ENCODE measurements at regions not wholly inside any gene's neighbourhood (a gene's known extent, or its start where the extent isn't known, plus 50 kb on each side); places are given as distances from the start of the nearest gene placed in this dataset.
A peak's percentile ranks its signal among the peaks of the same experiment; 100 is the strongest.
"Not testable (repeated sequence)": the region's sequence is repeated elsewhere in the genome, so short reads cannot be mapped to it uniquely, and the experiment has no call there.

DNA sequence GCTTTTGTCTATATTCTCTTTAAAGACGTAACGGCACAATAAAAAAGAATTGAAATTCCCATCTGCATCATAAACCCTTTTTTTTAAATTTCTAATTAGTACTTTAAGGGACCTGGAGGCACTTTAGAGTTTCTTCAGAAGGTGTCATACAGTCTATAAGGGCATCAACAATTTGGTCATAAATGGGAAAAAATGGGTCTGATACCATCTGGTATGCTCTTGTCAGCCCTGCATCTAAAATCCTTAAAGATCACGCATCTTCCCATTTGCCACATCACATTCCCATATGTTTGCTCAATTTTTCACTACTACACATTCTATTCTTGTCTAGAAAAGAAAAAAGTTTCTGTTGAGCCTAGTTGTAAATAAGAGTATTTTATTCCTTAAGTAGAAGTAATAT, 53.8 kb downstream of the COX7C start:
- DNase-seq: no peak

- DNase-seq: no peak
Observed at GRCh38 chr5:86674069-86674468, 56.3 kb downstream of the COX7C start.

DNA sequence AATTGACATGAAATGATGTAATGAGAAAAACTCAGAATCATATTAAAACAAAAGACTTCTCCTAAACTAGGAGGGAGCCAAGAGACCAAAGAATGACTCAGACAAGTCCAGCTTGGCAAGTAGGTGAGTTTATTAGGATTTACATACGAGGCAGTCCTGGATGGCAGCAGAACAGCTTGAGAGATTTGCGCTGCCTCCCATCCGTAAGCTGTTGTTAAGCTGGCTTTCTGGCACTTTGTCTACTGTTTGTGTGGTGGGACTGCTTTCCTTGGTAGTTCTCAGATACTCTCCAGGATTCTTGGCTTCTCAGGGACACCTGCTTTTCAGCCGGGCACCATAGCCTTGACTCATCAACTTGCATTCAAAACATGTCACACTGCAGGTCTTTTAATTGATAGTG, 57.6 kb downstream of the COX7C start:
- DNase-seq: no peak

- DNase-seq: peak; percentile 15
Observed at GRCh38 chr5:86679529-86679928, 61.8 kb downstream of the COX7C start.

DNA sequence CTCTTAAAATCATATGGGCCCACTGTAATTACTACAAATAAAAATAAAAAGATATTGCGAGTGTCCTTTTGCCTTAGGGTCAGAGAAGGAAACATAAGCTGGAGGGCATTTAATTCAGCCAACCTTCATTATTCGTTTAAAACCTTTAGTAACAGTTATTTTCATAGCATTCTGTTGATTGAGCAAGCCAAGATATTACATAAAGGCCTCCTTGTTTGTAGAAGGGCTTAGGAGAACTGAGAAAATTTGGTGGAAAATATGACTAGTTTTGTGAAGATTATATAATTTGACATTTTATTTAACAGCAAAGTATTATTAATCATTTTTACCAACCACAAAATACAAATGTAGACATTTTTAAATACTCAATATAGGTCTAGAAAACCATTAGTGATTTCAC, 62.2 kb downstream of the COX7C start:
- DNase-seq: no peak

DNA sequence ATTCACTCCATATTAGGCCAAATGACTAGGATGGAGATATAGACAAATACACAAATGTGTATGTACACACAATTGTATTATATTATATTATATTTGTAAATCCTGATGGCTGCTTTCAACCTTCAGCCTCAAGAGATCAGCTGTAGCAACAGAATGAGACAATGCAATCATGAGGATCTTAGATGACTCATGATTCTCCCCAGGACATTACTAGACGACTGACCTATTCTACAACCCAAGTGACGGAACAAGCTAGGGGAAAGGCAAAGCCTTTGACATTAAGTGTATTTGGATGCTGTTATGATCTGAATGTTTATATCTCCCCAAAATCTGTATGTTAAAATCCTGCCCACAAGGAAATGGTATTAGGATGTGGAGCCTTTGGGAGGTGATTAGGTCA, 66.5 kb downstream of the COX7C start:
- no peak for DNase-seq

DNA sequence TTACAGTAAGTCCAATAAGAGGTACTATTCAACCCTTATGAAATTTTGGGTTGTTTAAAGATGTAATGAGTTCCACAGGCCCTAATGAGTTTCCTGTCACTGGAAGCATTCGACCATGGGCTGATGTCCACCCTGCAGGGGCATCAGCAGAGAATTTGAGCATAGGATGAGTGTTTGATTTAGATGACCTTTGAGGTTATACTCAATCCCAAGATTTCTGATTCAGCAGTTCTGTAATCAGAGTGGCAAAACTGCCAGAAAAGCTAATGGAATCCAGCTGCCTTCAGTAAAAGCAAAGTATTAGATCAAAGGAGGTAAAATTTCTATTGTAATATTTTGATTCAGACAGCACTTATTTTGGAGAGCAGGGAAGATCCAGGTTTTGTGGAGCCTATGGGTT, 68.3 kb downstream of the COX7C start:
- DNase-seq: no peak

DNA sequence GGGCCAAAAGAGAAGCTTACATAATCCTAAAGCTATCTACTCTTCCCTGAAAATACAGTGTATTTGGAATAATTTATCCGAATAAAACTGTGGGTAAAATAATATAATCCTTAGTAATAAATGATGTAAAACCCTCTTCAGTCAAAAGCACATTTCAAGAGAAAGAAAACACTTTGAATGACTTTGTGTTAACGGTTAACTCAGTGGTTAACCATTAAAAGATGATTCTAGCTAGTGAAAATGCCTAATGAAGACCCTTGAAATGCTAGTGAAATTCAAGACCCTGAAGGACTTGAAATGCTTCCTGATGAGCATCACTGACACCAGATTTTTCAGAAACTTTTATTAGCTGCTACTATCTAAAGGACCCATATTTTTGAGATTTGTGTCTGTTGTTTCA, 70.7 kb downstream of the COX7C start:
- no peak for DNase-seq

- no peak for DNase-seq
Observed at GRCh38 chr5:86689103-86689729, 71.5 kb downstream of the COX7C start.

DNA sequence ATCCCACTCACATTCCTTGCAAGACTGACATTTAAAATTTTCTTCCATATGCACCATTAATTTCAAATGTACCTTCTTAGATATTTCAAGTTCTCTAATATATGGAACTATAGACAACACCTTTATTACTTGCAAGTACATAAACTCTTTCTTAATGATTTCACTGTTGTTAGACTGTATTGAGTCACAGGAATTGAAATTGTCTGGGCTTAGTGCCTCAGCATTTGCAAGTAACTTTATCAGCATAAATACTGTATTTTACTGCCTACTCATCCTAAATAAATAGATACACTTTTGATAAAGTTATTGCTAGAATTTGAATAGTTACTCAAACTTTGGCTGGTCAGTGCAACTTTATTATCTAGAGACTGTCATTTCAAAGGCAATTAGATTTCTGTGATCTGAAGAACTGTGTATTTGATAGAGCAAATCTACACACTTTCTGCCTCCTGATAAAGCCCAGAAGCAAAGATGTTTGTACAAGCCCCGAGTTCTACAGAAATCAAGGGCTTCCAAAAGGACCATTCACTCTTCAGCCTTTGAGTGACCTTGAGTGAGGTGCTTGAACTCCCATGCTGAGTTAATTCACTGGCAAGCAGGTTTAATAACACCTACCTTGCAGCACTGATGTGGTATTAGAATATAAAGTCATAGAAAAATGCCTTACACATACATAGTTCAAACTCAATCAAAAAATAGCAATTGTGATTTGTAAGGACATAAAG, 91.6 kb downstream of the COX7C start:
- no peak for DNase-seq

DNA sequence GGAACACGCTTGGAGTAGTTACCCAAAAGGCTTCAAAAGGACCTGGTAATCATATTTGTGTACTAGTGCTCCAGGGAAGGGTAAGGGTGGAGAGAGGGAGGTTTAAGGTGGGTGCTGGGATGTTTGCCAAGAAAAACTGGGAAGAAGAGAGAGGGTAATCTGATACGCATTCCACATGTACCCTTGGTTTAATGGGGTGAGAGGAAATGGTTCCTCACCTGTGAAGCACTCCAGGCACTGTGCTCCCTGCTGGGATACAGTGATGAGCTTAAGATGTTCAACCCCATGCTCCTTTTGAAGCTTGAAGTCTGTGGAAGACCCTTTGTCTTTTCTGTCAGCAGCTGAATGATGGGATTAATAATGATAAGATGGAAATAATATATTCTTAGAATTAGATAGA, 98.4 kb downstream of the COX7C start:
- DNase-seq: no peak

DNA sequence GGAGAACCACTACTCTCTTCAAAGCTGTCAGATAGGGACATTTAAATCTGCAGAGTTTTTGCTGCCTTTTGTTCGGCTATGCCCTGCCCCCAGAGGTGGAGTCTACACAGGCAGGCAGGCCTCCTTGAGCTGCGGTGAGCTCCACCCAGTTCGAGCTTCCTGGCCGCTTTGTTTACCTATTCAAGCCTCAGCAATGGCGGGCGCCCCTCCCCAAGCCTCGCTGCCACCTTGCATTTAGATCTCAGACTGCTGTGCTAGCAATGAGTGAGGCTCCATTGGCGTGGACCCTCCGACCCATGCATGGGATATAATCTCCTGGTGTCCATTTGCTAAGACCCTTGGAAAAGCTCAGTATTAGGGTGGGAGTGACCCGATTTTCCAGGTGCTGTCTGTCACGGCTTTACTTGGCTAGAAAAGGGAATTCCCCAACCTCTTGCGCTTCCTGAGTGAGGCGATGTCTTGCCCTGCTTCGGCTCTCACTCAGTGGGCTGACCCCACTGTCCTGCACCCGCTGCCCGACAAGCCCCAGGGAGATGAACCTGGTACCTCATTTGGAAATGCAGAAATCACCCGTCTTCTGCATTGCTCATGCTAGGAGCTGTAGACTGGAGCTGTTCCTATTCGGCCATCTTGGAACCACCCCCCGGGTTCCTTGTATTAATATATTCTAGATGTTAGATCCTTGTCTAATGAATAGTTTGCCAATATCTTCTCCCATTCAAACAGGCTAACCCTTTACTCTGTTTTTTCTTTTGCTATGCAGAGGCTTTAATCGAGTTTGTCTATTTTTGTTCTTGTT, 113.8 kb downstream of the COX7C start:
- not testable (repeated sequence) for DNase-seq

GRCh38 chr5:86735370-86735769, 117.6 kb downstream of the COX7C start:
- DNase-seq: no peak

DNA sequence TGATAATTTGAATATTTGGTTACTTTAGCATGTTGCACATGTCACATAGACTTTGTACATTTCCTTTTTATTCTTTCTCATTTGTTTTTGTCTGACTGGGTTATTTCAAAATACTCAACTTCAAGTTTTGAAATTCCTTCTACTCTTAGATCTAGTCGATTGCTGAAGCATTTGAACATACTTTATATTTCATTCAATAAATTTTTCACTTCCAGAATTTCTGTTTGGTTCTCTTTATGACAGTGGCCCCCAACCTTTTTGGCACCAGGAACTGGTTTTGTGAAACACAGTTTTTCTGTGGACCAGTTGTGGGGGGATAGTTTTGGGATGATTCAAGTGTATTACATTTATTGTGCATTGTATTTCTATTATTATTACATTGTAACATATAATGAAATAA, 119.8 kb downstream of the COX7C start:
- no peak for DNase-seq

GRCh38 chr5:86748538-86749105, 130.9 kb downstream of the COX7C start:
- no peak for DNase-seq

GRCh38 chr5:86749841-86750240, 132.1 kb downstream of the COX7C start:
- DNase-seq: no peak

DNA sequence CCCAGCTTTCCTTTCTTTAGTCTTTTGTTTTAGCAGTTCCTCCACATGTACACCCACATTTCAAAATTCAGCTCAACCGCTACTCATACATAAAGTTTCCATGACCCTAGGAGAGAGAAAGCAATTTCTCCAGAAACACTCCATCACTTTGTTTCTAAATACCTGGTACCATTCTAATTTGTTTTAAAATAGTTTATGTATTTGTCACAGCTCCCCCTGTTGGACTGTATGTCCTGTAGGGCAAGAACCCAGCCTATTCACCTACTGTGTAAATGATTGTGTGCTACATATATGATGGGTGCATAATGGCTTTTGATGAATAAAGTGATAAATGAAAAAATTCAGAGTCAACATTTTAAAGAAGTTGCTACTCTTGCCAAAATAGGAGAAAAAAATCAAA, 139.1 kb downstream of the COX7C start:
- no peak for DNase-seq

DNA sequence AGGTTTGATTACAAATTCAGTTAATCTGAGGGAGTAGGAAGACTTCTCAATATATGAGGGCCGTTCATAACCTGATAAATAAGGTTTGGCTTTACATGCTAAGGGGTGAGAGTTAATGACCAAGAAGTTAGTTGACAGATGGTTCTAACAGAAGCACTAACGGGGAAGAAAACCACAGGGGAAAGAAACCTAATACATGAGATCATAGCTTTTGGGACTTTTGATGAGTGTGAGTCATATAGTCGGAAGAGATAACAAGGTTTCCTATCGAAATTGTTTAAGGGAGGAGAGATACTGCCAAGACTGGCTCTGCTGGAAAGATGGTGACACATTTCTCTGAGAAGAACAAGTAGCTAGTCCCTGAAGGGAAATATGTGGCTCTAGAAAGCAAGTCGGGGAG, 140.1 kb downstream of the COX7C start:
- DNase-seq: no peak

- DNase-seq: no peak
Observed at GRCh38 chr5:86760661-86761060, 142.9 kb downstream of the COX7C start.

DNA sequence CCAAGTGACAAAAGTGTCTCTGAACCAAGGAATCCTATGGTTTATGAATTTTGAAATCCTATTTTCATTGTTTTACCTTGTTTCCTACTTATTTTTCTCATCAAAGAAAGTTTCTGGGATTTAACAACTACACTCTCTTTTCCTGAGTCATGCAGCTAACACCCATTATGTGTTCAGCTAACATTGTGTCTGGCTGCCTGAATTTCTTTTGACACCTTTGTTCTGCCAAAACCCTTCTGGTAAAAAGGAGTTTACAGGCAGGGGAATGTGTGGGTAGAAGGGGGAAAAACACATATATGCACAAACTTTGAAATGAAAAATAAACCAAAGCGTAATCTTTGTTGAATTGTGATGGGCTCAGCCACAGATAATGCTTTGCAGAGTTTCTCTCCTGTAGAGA, 146.2 kb downstream of the COX7C start:
- no peak for DNase-seq

DNA sequence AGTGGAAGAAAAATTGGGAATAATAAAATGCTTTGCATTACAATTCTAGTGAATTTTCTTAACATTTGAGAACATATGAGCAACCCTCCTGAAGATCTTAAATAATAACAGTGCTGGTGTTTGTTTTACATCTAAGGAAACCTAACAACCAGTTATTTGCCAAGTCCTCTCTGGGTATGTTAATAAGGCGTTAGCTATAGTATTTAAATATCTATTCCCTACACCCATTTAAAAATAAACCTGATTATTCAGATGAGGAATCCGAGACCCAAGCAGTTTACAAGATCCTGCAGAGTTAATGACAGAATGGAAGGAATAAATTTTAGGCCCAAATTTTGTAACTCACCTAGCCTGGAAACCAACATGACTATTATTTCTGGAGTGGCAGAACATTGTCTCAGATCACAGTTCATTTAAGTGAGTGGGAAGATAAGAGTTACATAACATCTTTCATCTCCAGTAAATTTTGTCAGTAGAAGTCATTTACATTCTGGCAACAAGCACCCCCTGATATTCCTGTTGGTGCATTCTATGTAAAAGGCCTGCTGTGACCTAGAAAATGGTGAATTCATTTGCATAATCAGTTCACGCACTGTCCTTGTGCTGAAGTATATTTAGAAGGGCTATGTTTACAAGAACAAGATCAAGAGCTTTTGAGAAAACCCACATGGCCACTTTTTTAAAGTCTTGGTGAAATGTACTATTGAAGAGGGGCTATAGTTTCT, 148.2 kb downstream of the COX7C start:
- DNase-seq: no peak

DNA sequence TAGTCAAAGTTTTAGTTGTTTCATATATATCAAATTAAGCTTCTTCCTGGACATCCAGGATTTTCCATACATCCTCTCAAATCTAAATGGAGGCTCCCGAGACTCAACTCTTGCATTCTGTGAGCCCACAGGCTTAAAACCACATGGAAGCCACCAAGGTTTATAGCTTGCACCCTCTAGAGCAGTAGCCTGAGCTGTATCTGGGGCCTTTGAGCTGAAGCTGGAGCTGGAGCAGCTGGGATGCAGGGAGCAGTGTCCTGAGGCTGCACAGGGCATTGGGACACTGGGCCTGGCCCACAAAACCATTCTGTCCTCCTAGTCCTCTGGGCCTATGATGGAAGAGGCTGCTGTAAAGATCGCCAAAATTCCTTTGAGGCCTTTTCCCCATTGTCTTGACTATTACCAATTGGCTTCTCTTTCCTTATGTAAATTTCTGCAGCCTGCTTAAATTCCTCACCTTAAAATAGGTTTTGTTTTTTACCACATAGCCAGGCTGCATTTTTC, 151.0 kb downstream of the COX7C start:
- DNase-seq: no peak

GRCh38 chr5:86780018-86780417, 162.3 kb downstream of the COX7C start:
- no peak for DNase-seq

Measured in CD4-positive, alpha-beta T cell treated with Interleukin-12 subunit alpha and Interleukin-12 subunit beta, for 1 hour (primary cell).